ENCODE measurements at regions not wholly inside any gene's neighbourhood (a gene's known extent, or its start where the extent isn't known, plus 50 kb on each side); places are given as distances from the start of the nearest gene placed in this dataset.

DNA sequence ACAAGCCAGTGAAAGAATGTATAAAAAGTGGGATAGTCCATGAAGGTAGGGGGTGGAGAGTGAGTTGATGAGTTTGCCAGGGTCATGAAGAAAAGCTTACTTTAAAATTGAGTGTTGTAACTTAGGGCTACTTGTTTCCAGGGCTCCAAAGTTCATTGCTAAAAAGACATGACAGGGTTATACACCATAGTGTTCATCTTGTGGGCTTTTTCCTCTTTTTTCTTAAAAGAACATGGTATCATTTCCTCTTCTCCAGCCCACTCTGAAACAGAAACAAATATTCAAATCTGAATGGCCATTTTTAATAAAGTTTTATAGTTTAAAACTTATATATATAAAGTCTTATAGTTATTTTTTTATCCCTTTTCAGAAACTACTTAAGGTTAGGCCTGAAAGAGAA is 115.7 kb upstream of the SMC2 start:
- H3K36me3 ChIP-seq, result no peaks in the 10 kb centered on the region
- H3K4me3 ChIP-seq, result no peak overlapping the region
- ATAC-seq (ENCODE audit: insufficient number of reproducible peaks, low FRiP score, low read depth) (no peak), DNase-seq (ENCODE audit: low spot score) (no peak)
- TF ChIP-seq, protein P1, sequence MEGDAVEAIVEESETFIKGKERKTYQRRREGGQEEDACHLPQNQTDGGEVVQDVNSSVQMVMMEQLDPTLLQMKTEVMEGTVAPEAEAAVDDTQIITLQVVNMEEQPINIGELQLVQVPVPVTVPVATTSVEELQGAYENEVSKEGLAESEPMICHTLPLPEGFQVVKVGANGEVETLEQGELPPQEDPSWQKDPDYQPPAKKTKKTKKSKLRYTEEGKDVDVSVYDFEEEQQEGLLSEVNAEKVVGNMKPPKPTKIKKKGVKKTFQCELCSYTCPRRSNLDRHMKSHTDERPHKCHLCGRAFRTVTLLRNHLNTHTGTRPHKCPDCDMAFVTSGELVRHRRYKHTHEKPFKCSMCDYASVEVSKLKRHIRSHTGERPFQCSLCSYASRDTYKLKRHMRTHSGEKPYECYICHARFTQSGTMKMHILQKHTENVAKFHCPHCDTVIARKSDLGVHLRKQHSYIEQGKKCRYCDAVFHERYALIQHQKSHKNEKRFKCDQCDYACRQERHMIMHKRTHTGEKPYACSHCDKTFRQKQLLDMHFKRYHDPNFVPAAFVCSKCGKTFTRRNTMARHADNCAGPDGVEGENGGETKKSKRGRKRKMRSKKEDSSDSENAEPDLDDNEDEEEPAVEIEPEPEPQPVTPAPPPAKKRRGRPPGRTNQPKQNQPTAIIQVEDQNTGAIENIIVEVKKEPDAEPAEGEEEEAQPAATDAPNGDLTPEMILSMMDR (IDR thresholded peaks at IDR 0.05), result no peak
- H3K27me3 ChIP-seq (replicated peaks; ENCODE audit: insufficient read depth), result no peaks in the 10 kb centered on the region
- H3K27ac ChIP-seq, result no peak overlapping the region
- H3K9me3 ChIP-seq, result no peaks in the 10 kb centered on the region
- no peaks in the 10 kb centered on the region for H3K4me1 ChIP-seq (ENCODE audit: control insufficient read depth in 1 of 2, low read depth in 2 of 2)

DNA sequence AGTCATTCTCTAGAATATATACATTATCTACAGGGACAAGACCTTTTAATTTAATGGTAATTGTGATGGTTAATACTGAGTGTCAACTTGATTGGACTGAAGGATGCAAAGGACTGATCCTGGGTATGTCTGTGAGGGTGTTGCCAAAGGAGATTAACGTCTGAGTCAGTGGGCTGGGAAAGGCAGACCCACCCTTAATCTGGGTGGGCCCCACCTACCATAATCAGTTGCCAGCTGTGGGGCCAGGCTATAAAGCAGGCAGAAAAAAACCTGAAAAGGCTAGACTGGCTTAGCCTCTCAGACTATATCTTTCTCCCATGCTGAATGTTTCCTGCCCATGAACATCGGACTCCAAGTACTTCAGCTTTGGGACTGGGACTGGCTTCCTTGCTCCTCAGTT is 112.2 kb upstream of the SMC2 start:
- H3K36me3 ChIP-seq, result no peaks in the 10 kb centered on the region
- H3K9me3 ChIP-seq, result no peaks in the 10 kb centered on the region
- no peak for DNase-seq (ENCODE audit: low spot score)
- no peak overlapping the region for H3K27ac ChIP-seq
- TF ChIP-seq, protein P1 (IDR thresholded peaks at IDR 0.05), result no peak
- no peaks in the 10 kb centered on the region for H3K4me1 ChIP-seq (ENCODE audit: control insufficient read depth in 1 of 2, low read depth in 2 of 2)
- H3K4me3 ChIP-seq, result no peak overlapping the region
- H3K27me3 ChIP-seq (replicated peaks; ENCODE audit: insufficient read depth), result no peaks in the 10 kb centered on the region
- ATAC-seq (ENCODE audit: insufficient number of reproducible peaks, low FRiP score, low read depth), result no peak

DNA sequence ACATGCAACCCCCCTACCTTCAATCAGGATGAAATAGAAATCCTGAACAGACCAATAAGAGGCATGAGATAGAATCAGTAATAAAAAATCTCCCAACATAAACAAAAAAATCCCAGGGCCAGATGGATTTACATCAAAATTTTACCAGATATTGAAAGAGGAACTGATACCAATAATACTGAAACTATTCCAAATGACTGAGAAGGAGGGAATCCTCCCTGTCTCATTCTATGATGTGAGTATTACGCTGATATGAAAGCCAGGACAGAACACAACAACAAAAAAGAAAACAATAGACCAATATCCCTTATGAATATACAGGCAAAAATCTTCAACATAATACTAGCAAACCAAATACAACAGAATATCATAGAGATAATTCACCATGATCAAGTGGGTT is 109.0 kb upstream of the SMC2 start:
- Histone ChIP-seq H3K36me3 (no peaks in the 10 kb centered on the region), H3K9me3 (no peaks in the 10 kb centered on the region), H3K27ac (no peak overlapping the region), H3K27me3 (replicated peaks; ENCODE audit: insufficient read depth) (no peaks in the 10 kb centered on the region), H3K4me1 (ENCODE audit: control insufficient read depth in 1 of 2, low read depth in 2 of 2) (no peaks in the 10 kb centered on the region), H3K4me3 (no peak overlapping the region)
- DNase-seq (ENCODE audit: low spot score) (no peak), ATAC-seq (ENCODE audit: insufficient number of reproducible peaks, low FRiP score, low read depth) (no peak)
- TF ChIP-seq, protein P1 (IDR thresholded peaks at IDR 0.05), result no peak

DNA sequence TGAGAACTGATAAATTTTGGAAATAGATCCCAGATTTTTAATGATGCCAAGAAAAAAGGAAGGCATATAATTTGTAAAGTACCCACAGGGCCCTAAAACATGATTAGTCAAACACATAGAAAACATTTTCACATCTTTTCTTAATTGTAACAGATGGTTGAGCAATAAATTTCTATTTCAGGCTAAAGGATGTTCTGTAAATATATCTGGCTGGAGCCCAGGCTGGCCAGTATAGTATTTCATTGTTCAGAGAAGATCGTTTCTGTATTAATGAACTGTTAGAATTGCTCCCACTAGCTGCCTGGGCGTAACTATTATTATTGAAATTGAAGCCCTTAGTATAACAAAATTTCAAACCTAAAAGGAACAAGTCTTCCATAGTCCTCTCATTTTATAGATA is 105.3 kb upstream of the SMC2 start:
- H3K4me1 ChIP-seq (ENCODE audit: control insufficient read depth in 1 of 2, low read depth in 2 of 2), result no peaks in the 10 kb centered on the region
- no peak overlapping the region for H3K27ac ChIP-seq
- no peaks in the 10 kb centered on the region for H3K27me3 ChIP-seq (replicated peaks; ENCODE audit: insufficient read depth)
- DNase-seq (ENCODE audit: low spot score) (no peak), ATAC-seq (ENCODE audit: insufficient number of reproducible peaks, low FRiP score, low read depth) (no peak)
- TF ChIP-seq, protein P1 (IDR thresholded peaks at IDR 0.05), result no peak
- H3K9me3 ChIP-seq, result no peaks in the 10 kb centered on the region
- no peaks in the 10 kb centered on the region for H3K36me3 ChIP-seq
- H3K4me3 ChIP-seq, result no peak overlapping the region

DNA sequence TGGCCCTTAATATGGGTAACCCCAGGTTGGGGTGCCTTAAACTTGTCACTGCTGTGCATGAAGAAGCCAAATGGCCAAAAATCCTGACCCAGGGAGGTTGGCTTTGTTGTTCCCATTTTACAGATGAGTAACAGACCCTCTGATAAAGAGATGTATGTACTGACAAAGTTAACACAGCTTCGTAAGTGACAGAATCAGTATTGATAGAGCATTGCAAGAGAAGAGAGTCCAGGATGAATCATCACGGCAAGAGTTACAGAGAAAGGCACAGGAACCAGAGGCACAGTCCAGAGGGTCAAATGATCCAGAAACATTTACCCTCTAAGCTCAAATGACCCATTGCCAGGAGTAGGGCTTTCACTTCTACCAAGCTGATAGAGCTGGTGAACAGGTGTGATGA is 103.8 kb upstream of the SMC2 start:
- H3K36me3 ChIP-seq, result no peaks in the 10 kb centered on the region
- H3K9me3 ChIP-seq, result no peaks in the 10 kb centered on the region
- TF ChIP-seq, protein P1 (IDR thresholded peaks at IDR 0.05), result no peak
- DNase-seq (ENCODE audit: low spot score) (no peak), ATAC-seq (ENCODE audit: insufficient number of reproducible peaks, low FRiP score, low read depth) (no peak)
- H3K27me3 ChIP-seq (replicated peaks; ENCODE audit: insufficient read depth), result no peaks in the 10 kb centered on the region
- H3K4me1 ChIP-seq (ENCODE audit: control insufficient read depth in 1 of 2, low read depth in 2 of 2), result no peaks in the 10 kb centered on the region
- no peak overlapping the region for H3K4me3 ChIP-seq
- H3K27ac ChIP-seq, result no peak overlapping the region

All from thoracic aorta (tissue), 2 donors.